Naive thymus-derived CD4-positive, alpha-beta T cell (primary cell): ENCODE measurements at regions not wholly inside any gene's neighbourhood (a gene's known extent, or its start where the extent isn't known, plus 50 kb on each side); places are given as distances from the start of the nearest gene placed in this dataset.

Experiments
- ATAC-seq: fragments of 150-1000 bp; cut with Tn5 transposase; 2 replicates; pipeline ENCODE4 v1.10.0; 2021; ENCODE audit warnings: mild to moderate bottlenecking, moderate library complexity
- CTCF ChIA-PET: fragments of 350-600 bp; sonication (Branson Sonifier 250); formaldehyde crosslinking; loops from one replicate; lab custom pipeline; 2021; ENCODE audit warnings: antibody characterized with exemption; lab: Charles Lee
- POLR2A ChIA-PET: fragments of 350-600 bp; sonication (Branson Sonifier 250); formaldehyde crosslinking; loops from one replicate; lab custom pipeline; 2021; ENCODE audit warnings: antibody characterized with exemption, inconsistent platforms; lab: Charles Lee
- DNase-seq, 9 donors: peaks; one replicate each; pipeline versions ENCODE4 v3.0.0 to v3.0.0-alpha.2; 2020 to 2022; ENCODE audit warnings: mixed read lengths in 1 of 9
- H3K27ac ChIP-seq: one replicate; pipeline ENCODE4 v1.7.0; 2013; ENCODE audit warnings: mild to moderate bottlenecking, low read depth, low read length, moderate library complexity
- H3K27me3 ChIP-seq, 2 donors: one replicate each; pipeline ENCODE4 v1.7.0; 2013; ENCODE audit warnings: low read length in 2 of 2, mild to moderate bottlenecking in 2 of 2, moderate library complexity in 2 of 2; ENCODE audit not compliant: control insufficient read depth in 2 of 2, insufficient read depth in 2 of 2
- H3K36me3 ChIP-seq, 3 experiments: 1 replicate in 2 of 3; 2 replicates in 1 of 3; pipeline ENCODE4 v1.7.0; 2013; ENCODE audit warnings: low read length in 3 of 3, mild to moderate bottlenecking in 3 of 3, moderate library complexity in 1 of 3; ENCODE audit not compliant: insufficient read depth in 3 of 3, control insufficient read depth in 2 of 3
- H3K4me1 ChIP-seq, 2 donors: one replicate each; pipeline ENCODE4 v1.7.0; 2013; ENCODE audit warnings: low read length in 2 of 2, mild to moderate bottlenecking in 2 of 2, moderate library complexity in 1 of 2; ENCODE audit not compliant: control insufficient read depth in 2 of 2, insufficient read depth in 2 of 2
- H3K4me3 ChIP-seq: 2 replicates; pipeline ENCODE4 v1.7.0; 2013; ENCODE audit warnings: mild to moderate bottlenecking, low read length
- H3K9me3 ChIP-seq, 3 experiments: 1 replicate in 2 of 3; 2 replicates in 1 of 3; pipeline ENCODE4 v1.7.0; 2013; ENCODE audit warnings: low read length in 3 of 3; ENCODE audit not compliant: control insufficient read depth in 2 of 3
- H3K27ac Mint-ChIP-seq, 9 donors: one replicate each; pipeline ENCODE4 v1.8.0; 2020 to 2022; ENCODE audit warnings: mixed read lengths in 9 of 9, mild to moderate bottlenecking in 8 of 9, moderate library complexity in 5 of 9, inconsistent platforms in 2 of 9
- H3K27me3 Mint-ChIP-seq, 5 donors: one replicate each; pipeline ENCODE4 v1.8.0; 2021 to 2022; ENCODE audit warnings: mixed read lengths in 5 of 5, mild to moderate bottlenecking in 1 of 5
- H3K36me3 Mint-ChIP-seq, 5 donors: one replicate each; pipeline ENCODE4 v1.8.0; 2020 to 2022; ENCODE audit warnings: mixed read lengths in 5 of 5, mild to moderate bottlenecking in 3 of 5, inconsistent platforms in 1 of 5
- H3K4me1 Mint-ChIP-seq, 7 donors: one replicate each; pipeline ENCODE4 v1.8.0; 2020 to 2022; ENCODE audit warnings: mixed read lengths in 7 of 7, mild to moderate bottlenecking in 3 of 7, inconsistent platforms in 1 of 7
- H3K4me3 Mint-ChIP-seq, 10 donors: one replicate each; pipeline ENCODE4 v1.8.0; 2020 to 2022; ENCODE audit warnings: mild to moderate bottlenecking in 10 of 10, mixed read lengths in 10 of 10, moderate library complexity in 6 of 10, inconsistent platforms in 2 of 10
- H3K9me3 Mint-ChIP-seq, 11 donors: one replicate each; pipeline ENCODE4 v1.8.0; 2020 to 2022; ENCODE audit warnings: mixed read lengths in 11 of 11, mild to moderate bottlenecking in 4 of 11, inconsistent platforms in 1 of 11, moderate library complexity in 1 of 11
- intact Hi-C, 2 donors: fragments of 100-400 bp; cut with micrococcal nuclease; formaldehyde crosslinking; loops; one replicate each; pipeline ENCODE4 v1.15.1; 2023

DNA sequence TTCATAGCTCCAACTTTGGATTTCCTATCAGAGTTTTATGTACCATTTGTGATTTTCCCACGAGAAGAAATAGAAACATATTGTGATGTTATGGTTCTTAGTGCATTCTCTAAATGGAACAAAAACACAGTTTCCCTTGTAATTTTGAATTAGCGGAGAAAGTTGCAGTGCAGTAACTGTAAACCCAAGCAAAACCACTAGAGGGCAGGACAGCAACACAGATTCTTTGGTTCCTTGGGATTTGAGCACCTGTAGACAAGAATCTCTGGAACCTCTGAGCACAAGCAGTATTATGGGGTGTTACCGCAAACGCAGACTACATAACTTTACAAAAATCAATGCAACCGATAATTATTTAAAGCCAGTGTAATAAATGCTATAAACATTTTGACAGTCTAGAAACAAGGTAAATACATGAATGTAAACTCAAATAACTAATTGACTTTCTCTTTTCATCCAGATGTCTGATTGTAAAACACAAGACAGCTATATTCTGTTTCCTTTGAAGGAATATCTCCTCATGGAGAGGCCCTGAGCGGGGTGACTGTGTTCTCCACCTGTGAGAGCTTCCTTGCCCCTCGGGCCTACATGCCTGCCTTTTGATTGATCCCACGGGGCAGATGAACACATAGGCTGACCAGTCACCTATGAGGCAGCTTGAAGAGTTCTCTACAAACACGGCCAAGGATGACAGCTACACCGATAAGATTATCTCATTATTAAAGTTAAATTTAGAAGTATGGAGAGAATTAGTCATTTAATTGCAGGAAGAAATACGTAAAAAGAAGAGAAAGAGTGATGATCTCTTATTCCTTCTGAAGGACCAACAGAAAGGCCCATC, 67.5 kb upstream of the COL21A1 start:
- CTCF ChIA-PET, result no interaction called here
- intact Hi-C loops, result no loop called here
- Mint-ChIP-seq H3K4me3 (no peak overlapping the region), H3K36me3 (no peaks in the 10 kb centered on the region), H3K4me1 (no peaks in the 10 kb centered on the region), H3K9me3 (peaks cover 0 to 3% (median 0%) of the 10 kb centered on the region in 11 donors), H3K27me3 (peaks cover 0 to 3% (median 1%) of the 10 kb centered on the region in 5 donors), H3K27ac (no peak overlapping the region)
- DNase-seq, result no peak
- no peaks in the 10 kb centered on the region for H3K36me3 ChIP-seq
- no peak for ATAC-seq
- H3K27me3 ChIP-seq, result no peaks in the 10 kb centered on the region
- no peak overlapping the region for H3K4me3 ChIP-seq
- no peaks in the 10 kb centered on the region for H3K4me1 ChIP-seq
- POLR2A ChIA-PET, result no interaction called here
- no peak overlapping the region for H3K27ac ChIP-seq
- H3K9me3 ChIP-seq, result no peaks in the 10 kb centered on the region

DNA sequence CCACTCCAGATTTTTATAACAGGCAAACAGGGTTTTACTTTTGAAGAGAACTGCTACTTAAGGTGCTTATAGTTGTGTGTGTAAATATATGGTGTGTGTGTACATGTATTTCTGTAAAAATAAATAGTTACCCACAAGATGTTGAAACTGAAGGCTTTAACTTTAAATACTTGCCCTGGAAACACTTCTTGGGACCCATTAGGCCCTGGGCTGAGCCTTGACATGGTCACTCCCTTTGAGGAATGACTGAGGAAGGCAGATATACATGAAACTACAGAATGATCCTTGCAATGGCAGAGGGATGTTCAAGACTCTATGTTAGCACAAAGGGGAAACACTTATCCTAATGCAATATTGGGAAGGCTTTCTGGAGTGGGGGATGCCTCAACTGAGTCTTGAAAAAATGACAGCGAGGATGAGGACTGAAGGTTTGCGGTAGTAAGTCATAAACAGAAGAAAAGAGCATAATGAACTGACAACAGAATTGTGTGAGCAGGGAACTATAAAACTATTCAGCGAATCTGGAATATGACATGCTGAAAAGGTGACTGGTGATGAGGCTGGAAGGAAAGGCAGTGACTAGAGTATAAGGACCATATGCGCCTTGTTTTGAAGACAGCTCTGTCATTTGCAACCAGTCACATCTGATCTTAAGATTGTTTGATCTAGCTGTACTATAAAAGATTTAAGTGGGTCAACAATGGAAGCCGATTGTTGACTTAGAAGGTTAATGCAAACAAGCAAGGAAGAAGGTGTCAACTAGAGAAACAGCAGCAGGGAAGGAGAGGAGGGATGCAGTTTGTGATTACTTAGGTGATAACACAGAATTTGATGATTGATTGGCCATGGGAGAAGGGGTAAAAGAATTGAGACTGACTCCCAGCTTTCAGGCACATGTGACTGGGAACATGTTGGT, 64.4 kb upstream of the COL21A1 start:
- Histone ChIP-seq H3K4me1 (no peaks in the 10 kb centered on the region), H3K36me3 (no peaks in the 10 kb centered on the region), H3K4me3 (no peak overlapping the region), H3K27ac (no peak overlapping the region), H3K9me3 (no peaks in the 10 kb centered on the region), H3K27me3 (no peaks in the 10 kb centered on the region)
- H3K36me3 Mint-ChIP-seq, result no peaks in the 10 kb centered on the region
- no peak overlapping the region for H3K4me3 Mint-ChIP-seq
- H3K9me3 Mint-ChIP-seq, result peaks cover 0 to 8% (median 2%) of the 10 kb centered on the region in 11 donors
- CTCF ChIA-PET, result no interaction called here
- H3K27ac Mint-ChIP-seq, result no peak overlapping the region
- ATAC-seq (no peak), DNase-seq (no peak)
- intact Hi-C loops, result no loop called here
- POLR2A ChIA-PET, result no interaction called here
- no peaks in the 10 kb centered on the region for H3K4me1 Mint-ChIP-seq
- H3K27me3 Mint-ChIP-seq, result peaks cover 0 to 20% (median 6%) of the 10 kb centered on the region in 5 donors

DNA sequence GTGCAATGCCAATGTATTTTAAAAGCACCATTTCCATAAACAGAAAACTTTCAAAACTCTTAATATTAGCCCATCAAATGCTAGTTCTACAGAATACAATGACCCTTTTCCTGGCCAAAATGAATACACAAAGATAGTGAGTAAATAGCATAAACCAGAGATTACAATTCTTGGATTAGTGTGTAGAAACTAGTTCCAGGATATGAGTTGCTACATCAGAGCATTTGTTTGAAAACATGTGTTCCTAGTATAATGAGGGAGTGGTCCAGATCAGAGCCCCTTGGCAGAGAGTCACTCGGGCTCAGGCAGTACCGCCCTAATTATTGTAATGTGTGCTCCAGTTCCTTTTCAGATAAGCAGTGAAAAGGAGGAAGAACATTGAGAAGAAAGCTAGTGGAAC, 63.7 kb upstream of the COL21A1 start:
- H3K4me3 ChIP-seq, result no peak overlapping the region
- no peaks in the 10 kb centered on the region for H3K4me1 ChIP-seq
- H3K36me3 ChIP-seq, result no peaks in the 10 kb centered on the region
- Mint-ChIP-seq H3K27me3 (peaks cover 0 to 25% (median 6%) of the 10 kb centered on the region in 5 donors), H3K27ac (no peak overlapping the region), H3K4me3 (no peak overlapping the region), H3K36me3 (no peaks in the 10 kb centered on the region), H3K9me3 (peaks cover 0 to 8% (median 2%) of the 10 kb centered on the region in 11 donors), H3K4me1 (no peaks in the 10 kb centered on the region)
- no peaks in the 10 kb centered on the region for H3K9me3 ChIP-seq
- intact Hi-C loops, result no loop called here
- CTCF ChIA-PET, result no interaction called here
- no peak overlapping the region for H3K27ac ChIP-seq
- H3K27me3 ChIP-seq, result no peaks in the 10 kb centered on the region
- DNase-seq (no peak), ATAC-seq (no peak)
- POLR2A ChIA-PET, result no interaction called here

DNA sequence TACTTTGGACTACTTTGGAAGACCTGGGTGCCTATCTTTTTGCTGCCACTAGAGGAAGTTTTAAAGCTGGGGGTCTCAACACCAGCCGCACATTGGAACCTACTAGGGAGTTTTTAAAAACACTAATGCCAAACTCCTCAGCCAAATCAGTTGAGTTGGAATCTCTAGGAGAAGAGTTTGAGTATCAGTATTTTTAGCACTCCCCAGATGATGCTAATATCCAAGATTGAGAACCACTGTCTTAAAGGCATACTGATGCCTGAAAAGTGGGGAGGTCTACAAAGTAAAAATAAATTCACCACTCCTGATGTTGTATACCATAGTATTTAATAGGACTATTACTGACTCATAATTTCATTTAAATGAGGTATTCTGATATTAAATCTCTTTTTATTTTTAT, 62.9 kb upstream of the COL21A1 start:
- H3K4me3 ChIP-seq, result no peak overlapping the region
- CTCF ChIA-PET, result no interaction called here
- POLR2A ChIA-PET, result no interaction called here
- ATAC-seq (no peak), DNase-seq (no peak)
- no peaks in the 10 kb centered on the region for H3K4me1 ChIP-seq
- no peaks in the 10 kb centered on the region for H3K27me3 ChIP-seq
- Mint-ChIP-seq H3K4me3 (no peak overlapping the region), H3K27me3 (peaks cover 0 to 25% (median 6%) of the 10 kb centered on the region in 5 donors), H3K27ac (no peak overlapping the region), H3K9me3 (peaks cover 0 to 8% (median 2%) of the 10 kb centered on the region in 11 donors), H3K36me3 (no peaks in the 10 kb centered on the region), H3K4me1 (no peaks in the 10 kb centered on the region)
- no peaks in the 10 kb centered on the region for H3K9me3 ChIP-seq
- H3K27ac ChIP-seq, result no peak overlapping the region
- no peaks in the 10 kb centered on the region for H3K36me3 ChIP-seq
- intact Hi-C loops, result no loop called here

DNA sequence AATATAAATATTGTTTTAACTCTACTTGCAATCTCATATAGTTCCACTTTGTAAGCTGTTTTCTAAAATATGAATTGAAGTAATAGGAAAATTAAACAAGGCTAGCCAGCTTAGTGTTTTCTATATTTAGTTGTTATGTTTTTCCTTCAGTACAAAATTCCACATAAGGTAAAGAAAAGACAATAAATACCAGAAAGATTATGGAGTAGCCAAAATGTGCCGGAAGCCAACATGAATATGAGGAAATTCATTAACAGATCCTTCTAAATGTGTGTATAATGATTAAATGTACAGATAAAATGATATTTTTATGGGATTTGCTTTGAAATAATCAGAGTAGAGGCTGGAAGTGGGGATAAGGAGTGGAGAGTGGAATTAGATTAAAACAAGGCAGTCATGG, 52.5 kb upstream of the COL21A1 start:
- H3K27ac ChIP-seq, result no peak overlapping the region
- H3K4me3 ChIP-seq, result no peak overlapping the region
- H3K36me3 ChIP-seq, result no peaks in the 10 kb centered on the region
- DNase-seq (no peak), ATAC-seq (no peak)
- ChIA-PET CTCF (no interaction called here), POLR2A (no interaction called here)
- H3K9me3 ChIP-seq, result no peaks in the 10 kb centered on the region
- H3K27me3 ChIP-seq, result no peaks in the 10 kb centered on the region
- no peak overlapping the region for H3K27ac Mint-ChIP-seq
- no peaks in the 10 kb centered on the region for H3K36me3 Mint-ChIP-seq
- H3K4me1 ChIP-seq, result no peaks in the 10 kb centered on the region
- no peaks in the 10 kb centered on the region for H3K4me1 Mint-ChIP-seq
- peaks cover 0 to 8% (median 0%) of the 10 kb centered on the region in 11 donors for H3K9me3 Mint-ChIP-seq
- intact Hi-C loops, result no loop called here
- no peaks in the 10 kb centered on the region for H3K27me3 Mint-ChIP-seq
- no peak overlapping the region for H3K4me3 Mint-ChIP-seq

DNA sequence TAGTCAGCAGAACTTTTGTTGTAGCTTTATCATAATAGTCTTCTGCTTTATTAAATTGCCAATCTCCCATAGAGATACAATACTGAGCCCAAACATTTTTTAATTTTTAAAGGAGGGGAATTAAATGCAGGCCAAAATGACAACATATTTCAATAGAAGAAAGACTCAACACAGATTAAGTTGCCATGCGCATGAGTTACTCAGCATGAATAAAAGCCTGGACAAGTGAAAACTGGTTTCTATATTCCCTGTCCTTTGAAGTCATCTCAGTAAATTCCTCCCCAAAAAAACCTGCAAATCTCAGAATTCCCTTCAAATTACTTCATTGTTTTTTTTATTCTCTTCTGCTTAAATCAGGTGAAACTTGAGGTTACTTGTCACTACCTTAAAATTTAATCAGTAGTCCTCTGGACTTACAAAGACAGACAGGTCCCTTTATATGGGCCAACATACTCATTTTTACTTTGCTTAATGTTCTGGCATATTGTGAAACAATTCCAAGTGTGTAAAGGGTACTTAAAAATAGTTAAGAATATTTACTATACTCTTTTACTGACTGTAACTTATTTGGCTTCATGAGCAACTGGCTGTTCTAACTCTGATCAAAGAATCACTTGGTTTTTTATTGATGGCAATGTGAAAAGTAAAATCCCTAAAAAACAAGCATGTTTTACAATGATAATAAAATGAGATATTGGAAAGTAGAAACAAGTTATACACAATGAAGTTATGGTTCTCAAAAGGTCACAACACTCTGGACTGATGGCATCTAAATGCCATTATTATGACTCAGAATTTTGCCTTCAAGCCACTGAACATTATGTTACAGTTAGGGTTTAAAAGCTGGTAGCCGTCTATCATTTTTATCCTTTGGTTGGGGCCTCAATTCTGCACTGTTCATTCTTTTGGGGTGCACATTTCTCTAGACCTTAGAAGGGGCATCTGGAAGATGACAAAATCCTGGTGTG, 49.9 kb upstream of the COL21A1 start:
- ATAC-seq, result no peak
- ChIA-PET POLR2A (no interaction called here), CTCF (no interaction called here)
- Mint-ChIP-seq H3K27ac (peak overlapping the region in 1 of 9 donors; percentile 22), H3K4me3 (no peak overlapping the region), H3K4me1 (no peaks in the 10 kb centered on the region), H3K36me3 (no peaks in the 10 kb centered on the region), H3K27me3 (no peaks in the 10 kb centered on the region), H3K9me3 (peaks cover 0 to 8% (median 0%) of the 10 kb centered on the region in 11 donors)
- Histone ChIP-seq H3K36me3 (no peaks in the 10 kb centered on the region), H3K9me3 (no peaks in the 10 kb centered on the region), H3K4me3 (no peak overlapping the region), H3K27me3 (no peaks in the 10 kb centered on the region), H3K4me1 (no peaks in the 10 kb centered on the region), H3K27ac (no peak overlapping the region)
- no peak for DNase-seq
- intact Hi-C loops, result no loop called here
